HG03045 (cell line): ENCODE measurements at regions not wholly inside any gene's neighbourhood (a gene's known extent, or its start where the extent isn't known, plus 50 kb on each side); places are given as distances from the start of the nearest gene placed in this dataset.

Experiments
- ATAC-seq: cut with Tn5 transposase; IDR thresholded peaks from one replicate; pipeline ENCODE4 v1.9.1; 2021; ENCODE audit warnings: mild to moderate bottlenecking, moderate library complexity; ENCODE audit not compliant: unreplicated experiment

GRCh38 chr4:177687117-177687516, 244.9 kb upstream of the AGA start:
- ATAC-seq, result no peak

GRCh38 chr4:177692907-177693306, 250.7 kb upstream of the AGA start:
- ATAC-seq, result no peak

DNA sequence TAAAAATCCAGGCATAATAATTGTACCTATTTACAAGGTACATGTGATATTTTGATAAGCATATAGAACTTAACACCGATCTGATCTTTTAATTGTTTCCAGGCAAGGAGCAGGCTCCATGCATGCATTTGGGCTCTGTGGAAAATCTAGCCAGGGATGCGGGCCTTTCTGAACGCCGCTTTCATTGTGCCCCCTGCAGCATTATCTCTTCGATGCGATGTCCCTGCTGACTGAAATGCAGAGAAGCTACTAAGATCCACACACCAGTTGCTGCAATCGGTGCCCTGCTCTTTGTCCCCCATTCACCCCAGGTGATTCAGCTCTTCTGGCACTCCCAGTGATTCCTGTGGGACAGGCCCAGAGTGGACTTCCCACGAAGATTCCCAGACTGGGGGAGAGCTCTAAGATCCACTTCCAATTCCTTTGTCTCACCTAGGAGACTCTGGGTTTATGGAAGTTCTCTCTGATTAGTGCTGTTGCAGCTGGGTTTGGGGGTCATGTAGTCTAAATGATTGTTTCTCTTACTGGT, 254.3 kb upstream of the AGA start:
- no peak for ATAC-seq

DNA sequence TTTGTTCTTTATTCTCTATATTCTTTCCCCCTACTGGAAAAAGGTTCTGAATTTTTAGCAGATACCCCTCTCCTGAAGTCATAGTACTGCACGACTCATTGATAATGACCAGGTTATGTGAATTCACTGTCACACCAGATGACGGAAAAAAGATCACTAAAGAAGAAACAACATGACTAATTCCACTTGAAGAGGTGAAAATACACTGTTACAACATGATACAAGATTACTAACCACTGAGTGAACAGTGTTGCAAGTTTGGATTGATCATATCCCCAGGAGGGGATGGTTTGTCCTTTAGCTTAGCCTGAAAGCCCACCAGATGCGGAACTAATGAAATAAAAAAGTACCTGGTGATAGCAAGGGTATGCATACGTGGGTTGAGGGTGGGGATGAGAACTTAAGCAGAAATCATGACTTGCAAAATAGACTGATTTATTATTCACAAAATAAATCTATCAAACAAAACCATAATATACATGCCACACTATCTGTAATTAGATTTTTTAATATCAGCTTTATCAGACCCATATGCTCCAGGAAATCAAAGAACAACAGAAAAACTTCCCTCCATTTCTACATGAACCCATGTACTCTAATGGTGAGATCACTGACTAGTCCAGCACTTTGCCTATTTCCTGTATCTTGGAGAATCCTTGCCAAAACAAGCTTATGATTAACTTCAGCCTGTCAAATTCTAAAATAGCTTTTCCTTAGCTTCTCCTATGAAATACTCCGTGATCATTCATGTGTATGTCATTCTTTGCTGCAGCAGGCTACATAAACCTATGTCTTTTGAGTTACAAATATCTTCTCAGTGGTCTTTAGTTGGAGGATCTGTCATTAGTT, 257.4 kb upstream of the AGA start:
- no peak for ATAC-seq

GRCh38 chr4:177706916-177707315, 264.7 kb upstream of the AGA start:
- no peak for ATAC-seq

GRCh38 chr4:177713454-177713853, 271.2 kb upstream of the AGA start:
- ATAC-seq, result no peak

- ATAC-seq, result no peak
These were observed 275.2 kb upstream of the AGA start for GRCh38 chr4:177717407-177717806.

DNA sequence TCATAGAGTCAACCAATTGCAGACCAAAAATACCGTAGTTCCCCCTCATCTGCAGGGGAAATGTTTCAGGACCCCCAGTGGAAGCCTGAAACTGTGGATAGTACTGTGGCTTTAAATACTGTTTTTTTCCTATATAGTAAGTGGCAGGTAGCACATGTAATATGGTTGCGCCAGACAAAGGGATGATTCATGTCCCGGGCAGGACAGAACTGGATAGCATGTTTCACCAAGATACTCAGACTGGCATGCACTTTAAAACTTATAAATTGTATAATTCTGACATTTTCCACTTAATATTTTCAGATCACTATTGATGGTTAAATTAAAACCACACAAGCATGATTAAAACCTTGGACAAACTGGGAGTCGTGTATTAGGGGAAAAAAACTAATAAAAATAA, 276.3 kb upstream of the AGA start:
- no peak for ATAC-seq

GRCh38 chr4:177726111-177726510, 283.9 kb upstream of the AGA start:
- ATAC-seq, result no peak

GRCh38 chr4:177728361-177729152, 286.3 kb upstream of the AGA start:
- no peak for ATAC-seq

GRCh38 chr4:177729681-177730080, 287.4 kb upstream of the AGA start:
- no peak for ATAC-seq

DNA sequence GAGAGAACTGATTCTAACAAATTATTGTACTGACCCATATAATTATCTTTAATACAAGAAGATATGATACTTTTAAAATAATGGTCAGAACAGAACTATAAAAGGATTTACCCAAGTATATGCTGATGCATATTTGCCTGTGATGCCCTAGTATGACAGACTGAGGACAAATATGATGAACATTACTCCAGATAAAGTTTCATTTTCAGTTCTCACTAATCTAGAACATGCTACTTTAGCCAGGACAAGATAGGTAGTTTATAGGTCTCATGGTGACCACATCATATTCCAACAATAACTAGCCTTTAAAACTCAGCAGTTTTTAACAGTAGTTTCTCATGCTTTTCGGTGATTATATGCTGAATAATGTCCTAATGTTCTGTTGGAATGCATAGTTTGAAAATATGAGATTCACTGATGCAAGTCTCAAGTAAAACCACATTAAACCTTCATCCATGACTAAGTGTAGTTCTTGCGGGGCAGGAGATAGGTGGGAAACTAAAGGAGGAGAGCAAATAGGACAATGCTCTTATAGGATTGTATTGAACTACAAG, 295.2 kb upstream of the AGA start:
- ATAC-seq, result no peak

DNA sequence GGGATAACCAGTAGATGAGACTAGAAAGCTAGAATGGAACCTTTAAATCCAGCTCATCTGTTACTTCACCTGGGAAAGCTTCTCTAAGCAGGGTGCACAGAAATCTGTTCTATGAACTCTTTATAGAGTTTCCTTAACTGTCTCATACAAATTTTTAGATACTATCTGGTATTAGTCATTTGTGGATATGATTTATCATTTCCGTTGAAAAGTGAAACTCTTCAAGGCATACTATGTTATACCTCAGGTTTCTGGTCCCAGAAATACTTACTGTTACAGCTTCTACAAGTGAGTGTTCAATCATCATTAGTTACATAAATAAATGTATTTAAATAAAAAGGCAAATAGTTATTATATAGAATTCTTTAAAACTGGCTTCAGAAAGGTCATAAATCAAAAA, 298.3 kb upstream of the AGA start:
- ATAC-seq, result no peak

GRCh38 chr4:177759729-177760128, 317.5 kb upstream of the AGA start:
- ATAC-seq, result no peak

DNA sequence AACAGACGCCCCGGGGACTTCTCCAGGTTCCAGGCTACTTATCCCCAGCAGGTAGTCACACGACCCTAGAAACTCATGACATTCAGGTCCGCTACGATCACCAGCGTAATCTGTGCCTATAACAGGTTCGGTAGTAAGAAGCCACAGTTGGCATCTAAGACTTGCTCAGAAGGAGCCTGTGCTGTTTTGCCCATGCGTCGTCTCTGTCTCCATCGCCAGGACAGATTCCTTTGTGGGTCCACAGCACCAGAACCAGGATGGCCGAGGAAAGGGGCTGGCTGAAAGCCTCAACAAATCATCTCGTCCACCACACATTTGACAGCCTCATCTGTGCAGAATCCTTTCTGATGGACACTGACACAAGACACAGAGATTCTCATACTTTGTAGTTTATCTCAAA, 319.5 kb upstream of the AGA start:
- ATAC-seq, result no peak

- ATAC-seq, result no peak
These were observed 326.9 kb upstream of the AGA start for GRCh38 chr4:177769155-177769554.

- ATAC-seq, result no peak
These were observed 328.5 kb upstream of the AGA start for GRCh38 chr4:177770776-177771175.

- ATAC-seq, result no peak
These were observed 329.4 kb upstream of the AGA start for GRCh38 chr4:177771645-177772044.

- no peak for ATAC-seq
These were observed 336.4 kb upstream of the AGA start for GRCh38 chr4:177778623-177779022.

- no peak for ATAC-seq
These were observed 342.8 kb upstream of the AGA start for GRCh38 chr4:177785000-177785399.

DNA sequence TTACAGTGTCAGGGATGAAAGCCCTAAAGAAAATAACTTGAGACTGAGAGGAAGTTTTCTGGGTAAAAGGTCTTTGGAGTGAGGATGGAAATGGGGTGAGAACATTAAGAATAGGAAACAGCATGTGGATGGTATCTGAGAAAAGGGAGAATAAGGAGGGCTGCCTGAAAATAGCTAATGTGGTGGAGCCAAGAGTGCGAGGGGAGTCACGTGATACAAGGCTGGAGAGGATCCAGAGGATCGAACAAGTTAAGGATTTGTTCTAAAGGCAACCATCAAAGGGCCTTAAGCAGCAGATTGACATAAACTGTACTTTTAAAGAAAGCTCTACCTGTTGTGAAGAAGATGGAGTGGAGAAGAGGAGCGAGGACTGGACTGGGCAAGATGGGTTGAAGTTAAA, 347.4 kb upstream of the AGA start:
- no peak for ATAC-seq

DNA sequence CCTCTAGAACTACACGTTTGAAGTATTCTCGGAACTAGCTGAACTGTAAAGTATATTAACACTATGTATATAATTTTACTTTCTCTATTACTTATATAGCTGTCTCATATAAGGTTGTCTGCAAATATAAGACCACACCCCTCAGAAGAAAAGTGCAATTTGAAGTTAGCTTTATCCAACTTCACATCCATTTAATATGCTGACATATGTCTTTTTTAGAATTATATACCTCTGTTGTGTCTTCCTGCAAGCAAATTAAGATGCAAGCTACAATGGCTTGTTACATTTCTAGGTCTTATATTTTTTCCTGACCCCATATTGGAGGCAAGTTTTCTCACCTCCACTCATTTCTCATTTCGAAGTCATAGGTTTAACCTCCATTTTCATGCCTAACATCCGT, 349.0 kb upstream of the AGA start:
- ATAC-seq, result no peak
